ENCODE measurements at regions not wholly inside any gene's neighbourhood (a gene's known extent, or its start where the extent isn't known, plus 50 kb on each side); places are given as distances from the start of the nearest gene placed in this dataset.

GRCh38 chr22:49205483-49205800, 622.2 kb downstream of the BRD1 start:
- H3K4me3 ChIP-seq (ENCODE audit: control insufficient read depth, low read depth, low read length), result no peak overlapping the region
- no peak for DNase-seq (ENCODE audit: low read depth)
- no peak for TF ChIP-seq CTCF (IDR thresholded peaks at IDR 0.05; ENCODE audit: control insufficient read depth, insufficient read depth, low read depth, low read length, missing control alignments)

GRCh38 chr22:49204599-49205482, 622.8 kb downstream of the BRD1 start:
- H3K4me3 ChIP-seq (ENCODE audit: control insufficient read depth, low read depth, low read length), result no peak overlapping the region
- no peak for TF ChIP-seq CTCF (IDR thresholded peaks at IDR 0.05; ENCODE audit: control insufficient read depth, insufficient read depth, low read depth, low read length, missing control alignments)
- no peak for DNase-seq (ENCODE audit: low read depth)

- TF ChIP-seq CTCF (IDR thresholded peaks at IDR 0.05; ENCODE audit: control insufficient read depth, insufficient read depth, low read depth, low read length, missing control alignments), result no peak
Observed at GRCh38 chr22:49203859-49204598, 623.6 kb downstream of the BRD1 start.

GRCh38 chr22:49203091-49203858, 624.4 kb downstream of the BRD1 start:
- H3K4me3 ChIP-seq (ENCODE audit: control insufficient read depth, low read depth, low read length), result no peak overlapping the region
- no peak for DNase-seq (ENCODE audit: low read depth)
- no peak for TF ChIP-seq CTCF (IDR thresholded peaks at IDR 0.05; ENCODE audit: control insufficient read depth, insufficient read depth, low read depth, low read length, missing control alignments)

More at GRCh38 chr22:49203859-49204598, 623.6 kb downstream of the BRD1 start:
- no peak overlapping the region for H3K4me3 ChIP-seq (ENCODE audit: control insufficient read depth, low read depth, low read length)
- DNase-seq (ENCODE audit: low read depth), result no peak

GRCh38 chr22:49202226-49202625, 625.4 kb downstream of the BRD1 start:
- TF ChIP-seq CTCF (IDR thresholded peaks at IDR 0.05; ENCODE audit: control insufficient read depth, insufficient read depth, low read depth, low read length, missing control alignments), result no peak
- H3K4me3 ChIP-seq (ENCODE audit: control insufficient read depth, low read depth, low read length), result no peak overlapping the region
- no peak for DNase-seq (ENCODE audit: low read depth)

Measured in AG09309 (cell line).